Spleen (tissue), 11 donors: ENCODE measurements at regions not wholly inside any gene's neighbourhood (a gene's known extent, or its start where the extent isn't known, plus 50 kb on each side); places are given as distances from the start of the nearest gene placed in this dataset.
A peak's percentile ranks its signal among the peaks of the same experiment; 100 is the strongest.

ENCODE experiments used
- DNase-seq: peaks from one replicate; pipeline ENCODE4 v3.0.0-alpha.2; 2020
- H3K27ac ChIP-seq, 8 donors: fragments of 200-600 bp; sonication (generic) in 7 of 8; 1 replicate in 4 of 8; 2 replicates in 4 of 8; pipeline versions ENCODE4 v1.5.0 to v1.8.0; 2016 to 2021; ENCODE audit warnings: inconsistent platforms in 4 of 8, mild to moderate bottlenecking in 4 of 8, moderate library complexity in 1 of 8
- H3K27me3 ChIP-seq, 7 donors: fragments of 200-600 bp; sonication (generic) in 6 of 7; replicated peaks in 1 of 7; 1 replicate in 4 of 7; 2 replicates in 3 of 7; pipeline versions ENCODE4 v1.5.0 to v1.8.0; 2016 to 2021; ENCODE audit warnings: inconsistent platforms in 3 of 7, mild to moderate bottlenecking in 1 of 7
- H3K36me3 ChIP-seq, 6 donors: fragments of 200-600 bp; sonication (generic) in 5 of 6; 1 replicate in 4 of 6; 2 replicates in 2 of 6; pipeline versions ENCODE4 v1.5.0 to v1.8.0; 2016 to 2021; ENCODE audit warnings: inconsistent platforms in 2 of 6
- H3K4me1 ChIP-seq, 6 donors: fragments of 200-600 bp; sonication (generic) in 5 of 6; 1 replicate in 3 of 6; 2 replicates in 3 of 6; pipeline versions ENCODE4 v1.5.0 to v1.8.0; 2016 to 2021; ENCODE audit warnings: inconsistent platforms in 3 of 6
- H3K4me3 ChIP-seq, 8 donors: fragments of 200-600 bp; sonication (generic) in 7 of 8; 1 replicate in 4 of 8; 2 replicates in 4 of 8; pipeline versions ENCODE4 v1.5.0 to v1.8.0; 2016 to 2021; ENCODE audit warnings: inconsistent platforms in 4 of 8, mild to moderate bottlenecking in 4 of 8, moderate library complexity in 2 of 8
- H3K9me3 ChIP-seq, 8 donors: fragments of 200-600 bp; sonication (generic) in 7 of 8; 1 replicate in 4 of 8; 2 replicates in 4 of 8; pipeline versions ENCODE4 v1.5.0 to v1.8.0; 2016 to 2021; ENCODE audit warnings: inconsistent platforms in 4 of 8
- POLR2A ChIP-seq, 3 donors: fragments of 450-650 bp; IDR thresholded peaks; one replicate each; pipeline ENCODE4 v1.5.1; 2017; ENCODE audit warnings: antibody characterized with exemption in 3 of 3, mild to moderate bottlenecking in 1 of 3
- POLR2AphosphoS5 ChIP-seq, 3 donors: sonication (generic); formaldehyde crosslinking; IDR thresholded peaks; one replicate each; pipeline ENCODE4 v1.5.1; 2017; ENCODE audit warnings: antibody characterized with exemption in 3 of 3
- WGBS, 5 donors: extraction: QIAGEN DNeasy Blood & Tissue Kit in 3 of 5; methylation state at CpG; one replicate each; pipeline versions ENCODE4 v1.1.5 to v1.1.7; 2013 to 2018; 5-methylcytosine and 5-hydroxymethylcytosine counted together
- intact Hi-C: fragments of 100-400 bp; cut with DNase I; formaldehyde crosslinking; loops from one replicate; pipeline ENCODE4 v1.15.0; 2023; ENCODE audit warnings: low total_unique reads
- TF ChIP-seq, protein P1 (sequence below), 11 experiments: fragments of 200-600 bp in 7 of 11; fragments of 450-650 bp in 4 of 11; sonication (generic) in 4 of 11; IDR thresholded peaks in 8 of 11; conservative IDR thresholded peaks in 3 of 11; 1 replicate in 7 of 11; 2 replicates in 4 of 11; pipeline versions ENCODE4 v1.4.0 to v1.8.0; 2016 to 2021; ENCODE audit warnings: antibody characterized with exemption in 11 of 11, inconsistent platforms in 4 of 11, mild to moderate bottlenecking in 1 of 11
- donor health status: healthy with polysubstance abuse.
- donor health status: DM: no; HTN: no; CAD: no; lungs with moderate emphysema.
- donor health status: DM: no; HTN: no; CAD: no.
- donor health status: Bipolar disorder and iron deficiency.
- donor health status: healthy.
- donor health status: DM: no; HTN: no; CAD: no.
- donor health status: DM: yes; HTN: yes; CAD: no.

DNA sequence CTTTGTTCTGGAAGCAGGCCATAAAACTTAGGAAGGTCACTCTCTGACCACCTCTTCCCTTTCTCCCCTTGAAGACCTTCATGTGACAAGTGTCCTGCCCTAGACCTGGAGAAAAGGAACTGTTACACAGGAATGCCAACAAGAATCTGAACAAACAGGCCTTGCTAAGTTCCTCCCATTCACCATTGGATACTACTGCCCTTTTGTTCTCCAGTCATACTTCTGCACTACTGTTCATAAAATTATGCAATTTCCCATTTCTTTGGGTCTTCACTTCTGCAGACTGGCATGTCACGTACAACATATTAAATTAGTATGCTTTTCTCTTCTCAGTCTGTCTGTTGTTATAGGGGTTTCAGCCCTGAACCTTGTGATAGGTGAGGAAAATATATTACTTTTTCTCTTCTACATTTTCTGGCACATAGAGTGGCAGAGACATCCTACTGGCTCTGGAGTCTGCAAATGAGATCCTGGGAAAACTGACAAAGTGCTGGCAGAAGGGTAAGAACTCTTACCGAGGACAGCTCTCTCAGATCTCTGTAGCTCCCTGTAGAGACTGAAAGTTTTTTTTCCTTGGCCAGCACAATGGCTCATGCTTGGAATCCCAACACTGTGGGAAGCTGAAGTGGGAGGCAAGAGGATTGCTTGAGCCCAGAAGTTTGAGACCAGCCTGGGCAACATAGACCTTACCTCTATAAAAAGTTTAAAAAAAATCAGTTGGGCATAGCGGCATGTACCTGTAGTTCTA, 87.6 kb upstream of the SPRY2 start:
- H3K27ac ChIP-seq = peak overlapping the region in 1 of 8 donors; percentile 4
- no peak for TF ChIP-seq POLR2A (IDR thresholded peaks at IDR 0.05)
- TF ChIP-seq, protein P1, sequence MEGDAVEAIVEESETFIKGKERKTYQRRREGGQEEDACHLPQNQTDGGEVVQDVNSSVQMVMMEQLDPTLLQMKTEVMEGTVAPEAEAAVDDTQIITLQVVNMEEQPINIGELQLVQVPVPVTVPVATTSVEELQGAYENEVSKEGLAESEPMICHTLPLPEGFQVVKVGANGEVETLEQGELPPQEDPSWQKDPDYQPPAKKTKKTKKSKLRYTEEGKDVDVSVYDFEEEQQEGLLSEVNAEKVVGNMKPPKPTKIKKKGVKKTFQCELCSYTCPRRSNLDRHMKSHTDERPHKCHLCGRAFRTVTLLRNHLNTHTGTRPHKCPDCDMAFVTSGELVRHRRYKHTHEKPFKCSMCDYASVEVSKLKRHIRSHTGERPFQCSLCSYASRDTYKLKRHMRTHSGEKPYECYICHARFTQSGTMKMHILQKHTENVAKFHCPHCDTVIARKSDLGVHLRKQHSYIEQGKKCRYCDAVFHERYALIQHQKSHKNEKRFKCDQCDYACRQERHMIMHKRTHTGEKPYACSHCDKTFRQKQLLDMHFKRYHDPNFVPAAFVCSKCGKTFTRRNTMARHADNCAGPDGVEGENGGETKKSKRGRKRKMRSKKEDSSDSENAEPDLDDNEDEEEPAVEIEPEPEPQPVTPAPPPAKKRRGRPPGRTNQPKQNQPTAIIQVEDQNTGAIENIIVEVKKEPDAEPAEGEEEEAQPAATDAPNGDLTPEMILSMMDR (IDR thresholded peaks at IDR 0.05 in 8 of 11, conservative IDR thresholded peaks at IDR 0.05 in 3 of 11) = no peak
- TF ChIP-seq POLR2AphosphoS5 (IDR thresholded peaks at IDR 0.05) = no peak
- no peak overlapping the region for H3K4me3 ChIP-seq
- WGBS, 5 donors = 68 to 80% (median 79%) methylated on average over 3 of the region's 3 CpGs
- intact Hi-C loops = no loop called here
- peaks cover 0 to 19% (median 11%) of the 10 kb centered on the region in 8 donors for H3K9me3 ChIP-seq
- DNase-seq = no peak
- H3K27me3 ChIP-seq = no peaks in the 10 kb centered on the region
- no peaks in the 10 kb centered on the region for H3K36me3 ChIP-seq
- peaks cover 0 to 11% (median 0%) of the 10 kb centered on the region in 6 donors for H3K4me1 ChIP-seq

DNA sequence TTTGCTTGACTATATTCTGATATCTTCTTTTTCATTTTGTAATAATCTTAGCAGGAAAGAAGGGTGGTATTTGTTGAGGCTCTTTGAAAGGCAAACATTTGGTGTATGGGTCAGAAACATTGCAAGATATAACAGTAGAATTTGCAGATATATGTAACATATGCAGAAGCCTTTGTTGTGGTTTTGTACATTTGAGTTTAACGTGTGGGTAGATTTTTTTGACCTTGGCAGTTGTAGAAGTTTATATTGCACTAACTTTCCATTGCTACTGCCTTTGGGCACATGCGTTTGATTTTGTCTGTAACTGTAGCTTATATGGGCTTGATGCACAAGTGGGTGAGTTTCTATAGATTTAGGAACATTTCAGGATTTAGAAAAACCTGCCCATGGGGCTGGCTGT, 78.5 kb upstream of the SPRY2 start:
- Histone ChIP-seq H3K4me3 (no peak overlapping the region), H3K27me3 (no peaks in the 10 kb centered on the region), H3K4me1 (peaks cover 0 to 2% (median 0%) of the 10 kb centered on the region in 6 donors), H3K36me3 (no peaks in the 10 kb centered on the region), H3K9me3 (peaks cover 0 to 23% (median 12%) of the 10 kb centered on the region in 8 donors), H3K27ac (no peak overlapping the region)
- intact Hi-C loops = no loop called here
- WGBS, 5 donors = 42 to 63% (median 60%) methylated on average over 2 of the region's 2 CpGs
- DNase-seq = no peak
- TF ChIP-seq POLR2AphosphoS5 (IDR thresholded peaks at IDR 0.05) (no peak), POLR2A (IDR thresholded peaks at IDR 0.05) (no peak)
- TF ChIP-seq, protein P1 (IDR thresholded peaks at IDR 0.05 in 8 of 11, conservative IDR thresholded peaks at IDR 0.05 in 3 of 11) = no peak

DNA sequence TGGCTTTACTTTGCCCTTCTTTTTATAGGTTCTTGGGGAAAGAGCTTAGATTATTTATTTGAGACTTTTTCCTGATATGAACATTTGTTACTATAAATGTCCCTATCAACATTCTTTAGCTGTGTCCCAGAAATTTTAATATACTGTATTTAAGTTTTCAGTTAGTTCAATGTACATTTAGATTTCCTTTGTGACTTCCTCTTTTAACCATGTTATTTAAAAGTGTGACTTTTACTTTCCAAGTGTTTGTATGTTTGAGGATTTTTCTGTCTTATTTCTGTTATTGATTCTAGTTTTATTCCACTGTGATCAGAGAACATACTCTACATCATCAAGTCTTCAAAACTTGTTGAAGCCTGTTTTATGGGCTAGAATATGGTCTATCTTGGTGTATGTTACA, 72.7 kb upstream of the SPRY2 start:
- Histone ChIP-seq H3K4me3 (no peak overlapping the region), H3K9me3 (peaks cover 0 to 4% (median 0%) of the 10 kb centered on the region in 8 donors), H3K4me1 (peaks cover 0 to 5% (median 0%) of the 10 kb centered on the region in 6 donors), H3K27ac (no peak overlapping the region), H3K36me3 (no peaks in the 10 kb centered on the region), H3K27me3 (no peaks in the 10 kb centered on the region)
- TF ChIP-seq, protein P1 (IDR thresholded peaks at IDR 0.05 in 8 of 11, conservative IDR thresholded peaks at IDR 0.05 in 3 of 11) = no peak
- no peak for TF ChIP-seq POLR2A (IDR thresholded peaks at IDR 0.05)
- no peak for TF ChIP-seq POLR2AphosphoS5 (IDR thresholded peaks at IDR 0.05)
- DNase-seq = no peak
- intact Hi-C loops = no loop called here

DNA sequence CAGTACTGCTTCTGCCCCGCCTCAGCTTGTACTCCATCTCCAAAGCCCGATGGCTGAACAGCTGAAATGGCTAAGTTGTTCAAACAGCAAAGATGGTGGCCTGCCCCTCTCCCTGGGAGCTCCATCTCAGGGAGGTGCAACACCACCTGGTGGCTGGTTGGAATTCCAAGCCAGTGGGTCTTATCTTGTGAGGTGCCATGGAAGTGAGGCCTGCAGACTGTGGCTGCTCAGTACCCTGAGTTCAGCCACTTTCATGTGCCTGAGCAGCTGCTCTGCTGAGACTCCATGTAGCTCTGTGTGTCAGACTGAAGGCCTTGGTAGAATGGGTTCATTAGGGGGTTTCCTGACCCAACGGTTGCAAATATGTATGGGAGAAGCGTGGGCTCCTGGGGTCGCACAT, 67.3 kb upstream of the SPRY2 start:
- Histone ChIP-seq H3K36me3 (no peaks in the 10 kb centered on the region), H3K4me1 (no peaks in the 10 kb centered on the region), H3K27ac (no peak overlapping the region), H3K27me3 (no peaks in the 10 kb centered on the region), H3K4me3 (no peak overlapping the region), H3K9me3 (peaks cover 0 to 21% (median 14%) of the 10 kb centered on the region in 8 donors)
- no peak for DNase-seq
- TF ChIP-seq, protein P1 (IDR thresholded peaks at IDR 0.05 in 8 of 11, conservative IDR thresholded peaks at IDR 0.05 in 3 of 11) = no peak
- TF ChIP-seq POLR2AphosphoS5 (IDR thresholded peaks at IDR 0.05) = no peak
- TF ChIP-seq POLR2A (IDR thresholded peaks at IDR 0.05) = no peak
- WGBS, 5 donors = 80 to 96% (median 90%) methylated on average over 5 of the region's 5 CpGs
- intact Hi-C loops = no loop called here
